ENCODE measurements at regions not wholly inside any gene's neighbourhood (a gene's known extent, or its start where the extent isn't known, plus 50 kb on each side); places are given as distances from the start of the nearest gene placed in this dataset.

DNA sequence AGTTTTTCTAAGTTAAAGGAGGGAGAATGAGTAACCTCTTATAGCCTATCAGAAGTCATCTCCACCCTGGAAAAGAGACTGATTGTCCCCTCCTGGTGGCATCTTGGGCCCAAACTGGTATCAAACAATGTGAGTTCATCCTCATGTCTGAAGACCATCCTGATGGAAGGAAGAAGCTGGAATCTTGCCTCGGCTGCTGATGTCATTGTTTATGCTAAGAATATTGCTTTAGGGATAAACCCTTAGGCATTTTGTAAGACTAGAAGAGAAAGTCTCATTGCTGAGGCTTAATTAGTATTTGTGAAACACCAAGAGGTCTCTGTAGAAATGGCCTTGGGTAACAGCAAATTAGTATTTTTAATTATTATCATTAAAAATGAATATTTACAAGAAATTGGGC is 65.7 kb upstream of the KCNN2 start:
- TF ChIP-seq OSR1 (CRISPR knock-in tag; IDR thresholded peaks at IDR 0.05): no peak
- TF ChIP-seq, protein P1, sequence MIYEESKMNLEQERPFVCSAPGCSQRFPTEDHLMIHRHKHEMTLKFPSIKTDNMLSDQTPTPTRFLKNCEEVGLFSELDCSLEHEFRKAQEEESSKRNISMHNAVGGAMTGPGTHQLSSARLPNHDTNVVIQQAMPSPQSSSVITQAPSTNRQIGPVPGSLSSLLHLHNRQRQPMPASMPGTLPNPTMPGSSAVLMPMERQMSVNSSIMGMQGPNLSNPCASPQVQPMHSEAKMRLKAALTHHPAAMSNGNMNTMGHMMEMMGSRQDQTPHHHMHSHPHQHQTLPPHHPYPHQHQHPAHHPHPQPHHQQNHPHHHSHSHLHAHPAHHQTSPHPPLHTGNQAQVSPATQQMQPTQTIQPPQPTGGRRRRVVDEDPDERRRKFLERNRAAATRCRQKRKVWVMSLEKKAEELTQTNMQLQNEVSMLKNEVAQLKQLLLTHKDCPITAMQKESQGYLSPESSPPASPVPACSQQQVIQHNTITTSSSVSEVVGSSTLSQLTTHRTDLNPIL (CRISPR knock-in tag; IDR thresholded peaks at IDR 0.05; ENCODE audit: low read depth): no peak
- no peak for TF ChIP-seq PPARA (CRISPR knock-in tag; IDR thresholded peaks at IDR 0.05; ENCODE audit: borderline replicate concordance)
- TF ChIP-seq ZC3H10 (CRISPR knock-in tag; IDR thresholded peaks at IDR 0.05): no peak
- TF ChIP-seq RARB (CRISPR knock-in tag; IDR thresholded peaks at IDR 0.05): no peak

All from SK-N-SH treated with all-trans-retinoic acid at 6 μM for 48 hours (cell line).